RWPE2 (cell line): ENCODE measurements at regions not wholly inside any gene's neighbourhood (a gene's known extent, or its start where the extent isn't known, plus 50 kb on each side); places are given as distances from the start of the nearest gene placed in this dataset.

ENCODE experiments used
- ATAC-seq: fragments of 200-7000 bp; cut with Tn5 transposase; 3 replicates; pipeline ENCODE4 v1.9.1; 2021; ENCODE audit warnings: low read depth
- DNase-seq: peaks from one replicate; pipeline ENCODE4 v3.0.0-alpha.2; 2020; ENCODE audit warnings: low spot score
- H3K27ac ChIP-seq: fragments of 450-650 bp; 2 replicates; pipeline ENCODE4 v1.5.1; 2017; ENCODE audit warnings: mild to moderate bottlenecking; ENCODE audit not compliant: poor library complexity, severe bottlenecking
- H3K27me3 ChIP-seq: fragments of 250-450 bp; sonication (Bioruptor Pico); 2 replicates; pipeline ENCODE4 v1.5.1; 2021; ENCODE audit warnings: mild to moderate bottlenecking, moderate library complexity; ENCODE audit not compliant: insufficient read depth, poor library complexity, severe bottlenecking
- H3K36me3 ChIP-seq: fragments of 250-450 bp; sonication (Bioruptor Pico); 2 replicates; pipeline ENCODE4 v1.5.1; 2020; ENCODE audit warnings: low read depth, mild to moderate bottlenecking, moderate library complexity
- H3K4me1 ChIP-seq: fragments of 250-450 bp; sonication (Bioruptor Pico); 2 replicates; pipeline ENCODE4 v1.5.1; 2021; ENCODE audit warnings: mild to moderate bottlenecking, moderate library complexity; ENCODE audit not compliant: insufficient read depth, poor library complexity, severe bottlenecking
- H3K4me3 ChIP-seq: fragments of 250-450 bp; sonication (Bioruptor Pico); 2 replicates; pipeline ENCODE4 v1.5.1; 2021; ENCODE audit warnings: mild to moderate bottlenecking, moderate library complexity; ENCODE audit not compliant: severe bottlenecking
- H3K9me3 ChIP-seq: fragments of 250-450 bp; sonication (Bioruptor Pico); 2 replicates; pipeline ENCODE4 v1.5.1; 2021; ENCODE audit warnings: mild to moderate bottlenecking, moderate library complexity; ENCODE audit not compliant: severe bottlenecking
- CTCF ChIP-seq: fragments of 450-650 bp; IDR thresholded peaks from one replicate; pipeline ENCODE4 v1.5.1; 2017; ENCODE audit warnings: mild to moderate bottlenecking, moderate library complexity; ENCODE audit not compliant: poor library complexity, severe bottlenecking

GRCh38 chr3:16831846-16832245, 52.9 kb upstream of the PLCL2 start:
- DNase-seq, result no peak
- no peaks in the 10 kb centered on the region for H3K36me3 ChIP-seq
- no peak overlapping the region for H3K4me3 ChIP-seq
- ATAC-seq, result no peak
- no peak for TF ChIP-seq CTCF
- no peaks in the 10 kb centered on the region for H3K4me1 ChIP-seq
- no peaks in the 10 kb centered on the region for H3K9me3 ChIP-seq
- H3K27ac ChIP-seq, result no peak overlapping the region
- peaks cover 3% of the 10 kb centered on the region for H3K27me3 ChIP-seq

- Histone ChIP-seq H3K4me3 (no peak overlapping the region), H3K9me3 (no peaks in the 10 kb centered on the region), H3K27ac (no peak overlapping the region), H3K27me3 (peaks cover 3% of the 10 kb centered on the region), H3K4me1 (no peaks in the 10 kb centered on the region), H3K36me3 (no peaks in the 10 kb centered on the region)
- ATAC-seq (no peak), DNase-seq (no peak)
- no peak for TF ChIP-seq CTCF
Observed at GRCh38 chr3:16834214-16834613, 50.5 kb upstream of the PLCL2 start.

DNA sequence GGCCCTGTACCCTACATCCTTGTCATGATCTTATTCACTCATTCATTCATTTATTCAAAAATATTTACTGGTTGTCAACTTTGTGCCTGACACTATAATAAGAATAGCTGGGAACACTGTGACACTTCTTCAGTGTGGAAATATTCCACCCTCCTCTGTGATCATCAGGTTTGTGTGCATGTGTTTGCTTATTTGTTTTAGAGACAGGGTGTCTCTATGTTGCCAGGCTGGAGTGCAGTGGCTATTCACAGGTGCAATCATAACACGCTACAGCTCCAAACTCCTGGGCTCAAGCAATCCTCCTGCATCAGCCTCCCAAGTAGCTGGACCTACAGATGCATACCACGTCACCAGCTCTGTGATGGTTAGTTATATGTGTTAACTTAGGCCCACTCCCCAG, 50.0 kb upstream of the PLCL2 start:
- Histone ChIP-seq H3K4me1 (no peaks in the 10 kb centered on the region), H3K4me3 (no peak overlapping the region), H3K36me3 (no peaks in the 10 kb centered on the region), H3K27me3 (peaks cover 3% of the 10 kb centered on the region), H3K27ac (no peak overlapping the region), H3K9me3 (no peaks in the 10 kb centered on the region)
- no peak for TF ChIP-seq CTCF
- DNase-seq (no peak), ATAC-seq (no peak)
